ENCODE measurements at regions not wholly inside any gene's neighbourhood (a gene's known extent, or its start where the extent isn't known, plus 50 kb on each side); places are given as distances from the start of the nearest gene placed in this dataset.

DNA sequence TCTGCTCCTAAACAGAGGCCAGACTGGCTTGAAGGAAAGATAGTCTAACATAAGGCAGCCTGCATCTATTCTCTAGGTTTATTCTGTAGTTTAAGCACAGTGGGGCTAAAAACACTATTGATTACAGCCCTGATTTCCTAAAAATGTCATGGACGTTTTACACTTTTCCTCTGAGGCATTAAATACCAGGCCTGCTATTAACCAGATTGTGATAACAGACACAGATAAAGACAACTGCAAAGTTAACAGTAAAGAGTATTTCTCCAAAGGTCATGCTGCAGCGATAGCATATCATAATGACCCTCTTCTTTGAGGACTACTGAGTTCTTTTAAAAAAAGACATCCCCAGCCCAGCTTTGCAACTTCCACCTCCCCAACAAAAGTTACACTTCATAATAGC, 59.6 kb upstream of the MON1B start:
- TF ChIP-seq, protein P1, sequence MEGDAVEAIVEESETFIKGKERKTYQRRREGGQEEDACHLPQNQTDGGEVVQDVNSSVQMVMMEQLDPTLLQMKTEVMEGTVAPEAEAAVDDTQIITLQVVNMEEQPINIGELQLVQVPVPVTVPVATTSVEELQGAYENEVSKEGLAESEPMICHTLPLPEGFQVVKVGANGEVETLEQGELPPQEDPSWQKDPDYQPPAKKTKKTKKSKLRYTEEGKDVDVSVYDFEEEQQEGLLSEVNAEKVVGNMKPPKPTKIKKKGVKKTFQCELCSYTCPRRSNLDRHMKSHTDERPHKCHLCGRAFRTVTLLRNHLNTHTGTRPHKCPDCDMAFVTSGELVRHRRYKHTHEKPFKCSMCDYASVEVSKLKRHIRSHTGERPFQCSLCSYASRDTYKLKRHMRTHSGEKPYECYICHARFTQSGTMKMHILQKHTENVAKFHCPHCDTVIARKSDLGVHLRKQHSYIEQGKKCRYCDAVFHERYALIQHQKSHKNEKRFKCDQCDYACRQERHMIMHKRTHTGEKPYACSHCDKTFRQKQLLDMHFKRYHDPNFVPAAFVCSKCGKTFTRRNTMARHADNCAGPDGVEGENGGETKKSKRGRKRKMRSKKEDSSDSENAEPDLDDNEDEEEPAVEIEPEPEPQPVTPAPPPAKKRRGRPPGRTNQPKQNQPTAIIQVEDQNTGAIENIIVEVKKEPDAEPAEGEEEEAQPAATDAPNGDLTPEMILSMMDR (IDR thresholded peaks at IDR 0.05; ENCODE audit: low read length), result no peak
- TF ChIP-seq EZH2 (IDR thresholded peaks at IDR 0.05; ENCODE audit: borderline replicate concordance, low read length), result no peak

Data from OCI-LY1 (cell line).